Endothelial cell (in vitro differentiated cells): ENCODE measurements at regions not wholly inside any gene's neighbourhood (a gene's known extent, or its start where the extent isn't known, plus 50 kb on each side); places are given as distances from the start of the nearest gene placed in this dataset.

Experiments
- DNase-seq: peaks from one replicate; pipeline ENCODE4 v3.0.0; 2021; ENCODE audit warnings: low spot score
- H3K27ac Mint-ChIP-seq: one replicate; pipeline ENCODE4 v1.8.0; 2021; ENCODE audit warnings: mixed read lengths, inconsistent platforms; ENCODE audit not compliant: unreplicated experiment
- H3K27me3 Mint-ChIP-seq: one replicate; pipeline ENCODE4 v1.8.0; 2021; ENCODE audit warnings: mild to moderate bottlenecking, moderate library complexity, mixed read lengths, inconsistent platforms; ENCODE audit not compliant: unreplicated experiment
- H3K36me3 Mint-ChIP-seq: one replicate; pipeline ENCODE4 v1.8.0; 2021; ENCODE audit warnings: mild to moderate bottlenecking, low read depth, mixed read lengths, inconsistent platforms; ENCODE audit not compliant: unreplicated experiment
- H3K4me1 Mint-ChIP-seq: one replicate; pipeline ENCODE4 v1.8.0; 2021; ENCODE audit warnings: mild to moderate bottlenecking, mixed read lengths, inconsistent platforms; ENCODE audit not compliant: unreplicated experiment
- H3K4me3 Mint-ChIP-seq: one replicate; pipeline ENCODE4 v1.8.0; 2021; ENCODE audit warnings: mild to moderate bottlenecking, mixed read lengths, inconsistent platforms; ENCODE audit not compliant: unreplicated experiment
- H3K9me3 Mint-ChIP-seq: one replicate; pipeline ENCODE4 v1.8.0; 2021; ENCODE audit warnings: mixed read lengths, inconsistent platforms; ENCODE audit not compliant: unreplicated experiment
- CTCF ChIP-seq: fragments of 200-600 bp; sonication (generic); IDR thresholded peaks from one replicate; pipeline ENCODE4 v1.5.0; 2021; ENCODE audit warnings: antibody characterized with exemption; ENCODE audit not compliant: unreplicated experiment

GRCh38 chr5:162230348-162230747, 162.8 kb downstream of the GABRG2 start:
- no peaks in the 10 kb centered on the region for H3K36me3 Mint-ChIP-seq
- no peaks in the 10 kb centered on the region for H3K4me1 Mint-ChIP-seq
- no peak for TF ChIP-seq CTCF
- no peak overlapping the region for H3K4me3 Mint-ChIP-seq
- peaks cover 11% of the 10 kb centered on the region for H3K9me3 Mint-ChIP-seq
- H3K27ac Mint-ChIP-seq, result no peak overlapping the region
- peaks cover 5% of the 10 kb centered on the region for H3K27me3 Mint-ChIP-seq
- no peak for DNase-seq

GRCh38 chr5:162231522-162231921, 163.9 kb downstream of the GABRG2 start:
- no peaks in the 10 kb centered on the region for H3K36me3 Mint-ChIP-seq
- H3K4me1 Mint-ChIP-seq, result no peaks in the 10 kb centered on the region
- peaks cover 5% of the 10 kb centered on the region for H3K27me3 Mint-ChIP-seq
- no peak for DNase-seq
- no peak overlapping the region for H3K4me3 Mint-ChIP-seq
- no peak for TF ChIP-seq CTCF
- H3K9me3 Mint-ChIP-seq, result peaks cover 11% of the 10 kb centered on the region
- H3K27ac Mint-ChIP-seq, result no peak overlapping the region

DNA sequence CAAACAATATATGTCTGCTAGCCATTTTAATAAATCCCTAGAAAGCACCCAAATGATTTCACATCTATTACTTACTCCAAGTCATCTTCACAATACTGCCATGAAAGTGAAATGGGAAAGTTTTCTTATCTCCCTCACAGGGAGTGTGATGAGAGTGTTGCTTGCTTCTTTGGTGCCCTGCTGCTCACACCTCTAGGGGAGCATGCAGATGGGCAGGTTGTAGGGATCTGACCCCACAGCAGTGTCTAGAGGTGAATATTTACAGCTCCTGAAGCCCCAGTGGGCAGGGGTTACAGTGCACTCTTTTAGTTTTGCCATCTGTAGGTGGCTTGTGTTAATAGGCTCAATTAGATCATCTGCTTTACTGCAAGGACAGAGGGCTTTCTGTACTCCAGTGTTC, 173.2 kb downstream of the GABRG2 start:
- Mint-ChIP-seq H3K27ac (no peak overlapping the region), H3K27me3 (no peaks in the 10 kb centered on the region), H3K9me3 (peaks cover 4% of the 10 kb centered on the region), H3K4me1 (no peaks in the 10 kb centered on the region), H3K4me3 (no peak overlapping the region), H3K36me3 (no peaks in the 10 kb centered on the region)
- no peak for DNase-seq
- TF ChIP-seq CTCF, result no peak

- Mint-ChIP-seq H3K36me3 (no peaks in the 10 kb centered on the region), H3K4me3 (no peak overlapping the region), H3K9me3 (peaks cover 2% of the 10 kb centered on the region), H3K27me3 (no peaks in the 10 kb centered on the region), H3K4me1 (no peaks in the 10 kb centered on the region), H3K27ac (no peak overlapping the region)
- TF ChIP-seq CTCF, result no peak
- no peak for DNase-seq
These were observed 174.8 kb downstream of the GABRG2 start for GRCh38 chr5:162242416-162242815.

- H3K4me3 Mint-ChIP-seq, result no peak overlapping the region
- no peak for TF ChIP-seq CTCF
- H3K4me1 Mint-ChIP-seq, result no peaks in the 10 kb centered on the region
- no peak for DNase-seq
- no peaks in the 10 kb centered on the region for H3K9me3 Mint-ChIP-seq
- no peaks in the 10 kb centered on the region for H3K36me3 Mint-ChIP-seq
- no peak overlapping the region for H3K27ac Mint-ChIP-seq
- no peaks in the 10 kb centered on the region for H3K27me3 Mint-ChIP-seq
These were observed 176.1 kb downstream of the GABRG2 start for GRCh38 chr5:162243651-162244050.
